H1 (cell line): ENCODE measurements at regions not wholly inside any gene's neighbourhood (a gene's known extent, or its start where the extent isn't known, plus 50 kb on each side); places are given as distances from the start of the nearest gene placed in this dataset.

Source experiments
- CTCF ChIA-PET: fragments of 300-600 bp; sonication (Branson Sonifier 250); formaldehyde crosslinking; loops from one replicate; lab custom pipeline; 2021; ENCODE audit not compliant: partially characterized antibody; lab: Charles Lee
- POLR2A ChIA-PET: fragments of 300-600 bp; sonication (Branson Sonifier 250); formaldehyde crosslinking; loops from one replicate; lab custom pipeline; 2021; ENCODE audit warnings: inconsistent platforms; ENCODE audit not compliant: partially characterized antibody; lab: Charles Lee
- DNase-seq, 2 experiments: peaks; one replicate each; pipeline versions ENCODE4 v3.0.0 to v3.0.0-alpha.2; 2010 to 2022; ENCODE audit warnings: low spot score in 2 of 2, low read depth in 1 of 2, mixed read lengths in 1 of 2
- FAIRE-seq: peaks from 2 replicates; lab custom pipeline; 2011; peaks lifted over from hg19 to GRCh38; lab: Jason Lieb, UNC
- H2AFZ ChIP-seq: 2 replicates; pipeline ENCODE4 v1.8.1; 2012; ENCODE audit warnings: low read length, inconsistent platforms
- H2AK5ac ChIP-seq: 2 replicates; pipeline ENCODE4 v1.6.1; 2013; ENCODE audit warnings: low read depth, low read length
- H2BK120ac ChIP-seq: replicated peaks from 2 replicates; pipeline ENCODE3; 2013; ENCODE audit warnings: low read depth, low read length, inconsistent platforms
- H2BK12ac ChIP-seq: 2 replicates; pipeline ENCODE4 v1.6.1; 2013; ENCODE audit warnings: low read depth, low read length
- H2BK15ac ChIP-seq: 2 replicates; pipeline ENCODE4 v1.6.1; 2013; ENCODE audit warnings: low read length
- H2BK20ac ChIP-seq: 2 replicates; pipeline ENCODE4 v1.6.1; 2013; ENCODE audit warnings: low read length
- H2BK5ac ChIP-seq: 2 replicates; pipeline ENCODE4 v1.6.1; 2013; ENCODE audit warnings: low read depth, low read length
- H3K14ac ChIP-seq: 2 replicates; pipeline ENCODE4 v1.6.1; 2013; ENCODE audit warnings: inconsistent platforms; ENCODE audit not compliant: insufficient read length
- H3K18ac ChIP-seq: 2 replicates; pipeline ENCODE4 v1.6.1; 2013; ENCODE audit warnings: low read length; ENCODE audit errors: extremely low read depth
- H3K23ac ChIP-seq: 2 replicates; pipeline ENCODE4 v1.6.1; 2013; ENCODE audit warnings: inconsistent platforms; ENCODE audit not compliant: insufficient read length
- H3K23me2 ChIP-seq: 2 replicates; pipeline ENCODE4 v1.6.1; 2013; ENCODE audit warnings: low read depth, low read length
- H3K27ac ChIP-seq: 2 replicates; pipeline ENCODE4 v1.6.1; 2011; ENCODE audit warnings: low read depth, low read length, inconsistent platforms
- H3K27me3 ChIP-seq, 4 experiments: replicated peaks in 1 of 4; 1 replicate in 1 of 4; 2 replicates in 3 of 4; pipeline versions ENCODE4 v1.6.1 to v1.8.1; 2011 to 2013; ENCODE audit warnings: low read length in 3 of 4, mild to moderate bottlenecking in 3 of 4, inconsistent platforms in 2 of 4, mixed read lengths in 2 of 4, moderate library complexity in 1 of 4; ENCODE audit not compliant: control insufficient read depth in 3 of 4, insufficient read depth in 3 of 4; ENCODE audit errors: extremely low read depth in 1 of 4
- H3K36me3 ChIP-seq, 4 experiments: 2 replicates each; pipeline versions ENCODE4 v1.6.1 to v1.8.1; 2011 to 2013; ENCODE audit warnings: mild to moderate bottlenecking in 4 of 4, low read length in 3 of 4, moderate library complexity in 2 of 4, control low read depth in 1 of 4, inconsistent platforms in 1 of 4; ENCODE audit not compliant: insufficient read depth in 4 of 4, control insufficient read depth in 2 of 4
- H3K4ac ChIP-seq: replicated peaks from 2 replicates; pipeline ENCODE3; 2013; ENCODE audit warnings: low read length, low read depth, mixed read lengths, inconsistent platforms; ENCODE audit not compliant: insufficient read length
- H3K4me1 ChIP-seq, 4 experiments: replicated peaks in 1 of 4; 1 replicate in 1 of 4; 2 replicates in 3 of 4; pipeline versions ENCODE4 v1.6.1 to v1.8.1; 2011 to 2013; ENCODE audit warnings: low read length in 3 of 4, inconsistent platforms in 2 of 4, mixed read lengths in 1 of 4; ENCODE audit not compliant: insufficient read depth in 4 of 4, control insufficient read depth in 3 of 4
- H3K4me2 ChIP-seq, 2 experiments: 2 replicates each; pipeline versions ENCODE4 v1.6.1 to v1.8.1; 2011 to 2013; ENCODE audit warnings: low read depth in 2 of 2, low read length in 2 of 2, control low read depth in 1 of 2, inconsistent platforms in 1 of 2, mild to moderate bottlenecking in 1 of 2; ENCODE audit not compliant: insufficient read depth in 1 of 2
- H3K4me3 ChIP-seq, 4 experiments: fragments of 200-600, 300-600 bp in 1 of 4; sonication (generic), shearing (Covaris generic), sonication (Bioruptor Twin) in 1 of 4; 2 replicates each; pipeline versions ENCODE4 v1.5.1 to v1.8.1; 2011 to 2016; ENCODE audit warnings: low read length in 4 of 4, low read depth in 3 of 4, control low read depth in 2 of 4, inconsistent platforms in 2 of 4, mild to moderate bottlenecking in 2 of 4, mixed read lengths in 1 of 4, moderate library complexity in 1 of 4; ENCODE audit not compliant: insufficient read depth in 2 of 4; ENCODE audit errors: extremely low read depth in 1 of 4
- H3K56ac ChIP-seq: replicated peaks from 2 replicates; pipeline ENCODE3; 2013; ENCODE audit warnings: low read depth, mild to moderate bottlenecking, mixed read lengths, low read length, inconsistent platforms; ENCODE audit not compliant: insufficient read length
- H3K79me1 ChIP-seq: 2 replicates; pipeline ENCODE4 v1.6.1; 2013; ENCODE audit warnings: low read depth, low read length, control low read depth
- H3K79me2 ChIP-seq, 2 experiments: 2 replicates each; pipeline versions ENCODE4 v1.6.1 to v1.8.1; 2012 to 2013; ENCODE audit warnings: low read length in 2 of 2, mild to moderate bottlenecking in 2 of 2, inconsistent platforms in 1 of 2; ENCODE audit not compliant: insufficient read depth in 2 of 2, control insufficient read depth in 1 of 2
- H3K9ac ChIP-seq, 4 experiments: replicated peaks in 1 of 4; 1 replicate in 1 of 4; 2 replicates in 3 of 4; pipeline versions ENCODE4 v1.6.1 to v1.8.1; 2011 to 2013; ENCODE audit warnings: low read depth in 3 of 4, low read length in 3 of 4, control low read depth in 2 of 4, mild to moderate bottlenecking in 2 of 4, moderate library complexity in 2 of 4, inconsistent platforms in 1 of 4; ENCODE audit errors: extremely low read depth in 1 of 4
- H3K9me3 ChIP-seq, 2 experiments: 2 replicates each; pipeline versions ENCODE4 v1.6.1 to v1.8.1; 2012 to 2013; ENCODE audit warnings: mild to moderate bottlenecking in 2 of 2, moderate library complexity in 2 of 2, control low read depth in 1 of 2, inconsistent platforms in 1 of 2, low read depth in 1 of 2, low read length in 1 of 2, mixed read lengths in 1 of 2; ENCODE audit not compliant: insufficient read depth in 2 of 2
- H4K20me1 ChIP-seq, 2 experiments: replicated peaks in 1 of 2; 2 replicates each; pipeline versions ENCODE3 to v1.8.1; 2011 to 2013; ENCODE audit warnings: inconsistent platforms in 2 of 2, low read length in 2 of 2, mild to moderate bottlenecking in 1 of 2; ENCODE audit not compliant: insufficient read depth in 2 of 2, control insufficient read depth in 1 of 2
- H4K5ac ChIP-seq: 2 replicates; pipeline ENCODE4 v1.6.1; 2013; ENCODE audit warnings: low read length, low read depth, mixed read lengths, inconsistent platforms; ENCODE audit not compliant: insufficient read length
- H4K8ac ChIP-seq: 2 replicates; pipeline ENCODE4 v1.8.0; 2013; ENCODE audit warnings: mild to moderate bottlenecking, moderate library complexity, low read length, inconsistent platforms; ENCODE audit not compliant: insufficient read depth; ENCODE audit errors: extremely low read depth
- H4K91ac ChIP-seq: replicated peaks from 2 replicates; pipeline ENCODE3; 2013; ENCODE audit warnings: low read length, mixed read lengths, inconsistent platforms; ENCODE audit not compliant: insufficient read length
- ATF2 ChIP-seq: IDR thresholded peaks from 2 replicates; pipeline ENCODE4 v1.6.1; 2012; ENCODE audit warnings: low read length, inconsistent platforms
- BCL11A ChIP-seq, 2 experiments: IDR thresholded peaks; one replicate each; pipeline ENCODE4 v1.6.1; 2011; ENCODE audit warnings: low read depth in 2 of 2, low read length in 2 of 2, mild to moderate bottlenecking in 2 of 2
- CEBPB ChIP-seq: IDR thresholded peaks from 2 replicates; pipeline ENCODE4 v1.6.1; 2012; ENCODE audit warnings: low read depth, low read length
- FOSL1 ChIP-seq: IDR thresholded peaks from 2 replicates; pipeline ENCODE4 v1.6.1; 2011; ENCODE audit warnings: mild to moderate bottlenecking, low read depth, low read length, moderate library complexity; ENCODE audit not compliant: insufficient read depth
- JUND ChIP-seq: IDR thresholded peaks from 2 replicates; pipeline ENCODE4 v1.6.1; 2011; ENCODE audit warnings: mild to moderate bottlenecking, improper control_type of control experiment, low read length
- MAFK ChIP-seq: IDR thresholded peaks from 2 replicates; pipeline ENCODE4 v1.6.1; 2012; ENCODE audit warnings: low read depth, mild to moderate bottlenecking, improper control_type of control experiment, low read length
- POLR2AphosphoS5 ChIP-seq: IDR thresholded peaks from 2 replicates; pipeline ENCODE4 v1.6.1; 2011; ENCODE audit warnings: low read depth, low read length
- POU5F1 ChIP-seq: IDR thresholded peaks from 2 replicates; pipeline ENCODE4 v1.6.1; 2011; ENCODE audit warnings: low read depth, mild to moderate bottlenecking, low read length, moderate library complexity
- RAD21 ChIP-seq, 2 experiments: IDR thresholded peaks in 1 of 2; conservative IDR thresholded peaks in 1 of 2; 2 replicates each; pipeline ENCODE4 v1.6.1; 2011; ENCODE audit warnings: low read depth in 2 of 2, low read length in 2 of 2, improper control_type of control experiment in 1 of 2, inconsistent platforms in 1 of 2, mild to moderate bottlenecking in 1 of 2, moderate library complexity in 1 of 2
- RNF2 ChIP-seq: fragments of 200-900, 300-1000 bp; sonication (generic); IDR thresholded peaks from 2 replicates; pipeline ENCODE4 v1.7.1; 2016; ENCODE audit warnings: borderline replicate concordance, low read depth, mild to moderate bottlenecking, antibody characterized with exemption, low read length; ENCODE audit not compliant: poor library complexity, severe bottlenecking; ENCODE audit errors: missing control alignments
- SAP30 ChIP-seq: fragments of 300-600 bp; sonication (generic); IDR thresholded peaks from 2 replicates; pipeline ENCODE4 v1.7.1; 2012; ENCODE audit warnings: low read length, moderate library complexity, mild to moderate bottlenecking, inconsistent platforms; ENCODE audit not compliant: insufficient read depth, insufficient replicate concordance
- SIX5 ChIP-seq: IDR thresholded peaks from 2 replicates; pipeline ENCODE4 v1.6.1; 2011; ENCODE audit warnings: mild to moderate bottlenecking, low read depth, low read length
- WGBS, 2 experiments: shearing (Covaris generic) in 1 of 2; methylation state at CpG; one replicate each; pipeline versions ENCODE4 v1.1.6 to v1.1.7; 2013 to 2015; ENCODE audit warnings: low lambda C conversion rate in 2 of 2, mixed read lengths in 2 of 2, inconsistent platforms in 1 of 2, low coverage in 1 of 2, missing lambda C conversion rate in 1 of 2; ENCODE audit not compliant: insufficient replicate concordance in 2 of 2, insufficient coverage in 1 of 2, insufficient read length in 1 of 2; ENCODE audit errors: extremely low coverage in 1 of 2, missing lambda C conversion rate in 1 of 2; 5-methylcytosine and 5-hydroxymethylcytosine counted together

DNA sequence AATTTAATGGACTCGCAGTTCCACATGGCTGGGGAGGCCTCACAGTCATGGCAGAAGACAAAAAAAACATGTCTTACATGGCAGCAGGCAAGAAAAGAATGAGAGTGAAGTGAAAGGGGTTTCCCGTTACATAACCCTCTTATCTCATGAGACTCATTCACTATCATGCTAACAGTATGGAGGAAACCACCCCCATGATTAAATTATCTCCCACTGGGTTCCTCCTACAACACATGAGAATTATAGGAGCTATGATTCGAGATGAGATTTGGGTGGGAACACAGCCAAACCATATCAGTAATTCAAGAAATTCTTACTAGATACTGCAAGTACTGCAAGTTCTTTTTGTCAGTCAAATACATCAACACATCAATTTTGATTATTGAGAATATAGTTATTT is 311.4 kb upstream of the SLITRK3 start:
- Histone ChIP-seq H2BK120ac (no peak overlapping the region), H4K5ac (no peak overlapping the region), H3K4ac (no peak overlapping the region), H2BK5ac (no peak overlapping the region), H2BK20ac (no peak overlapping the region), H4K91ac (no peak overlapping the region), H2AK5ac (no peak overlapping the region), H2AFZ (no peak overlapping the region), H3K4me2 (no peak overlapping the region), H3K27me3 (peaks cover 0 to 2% (median 0%) of the 10 kb centered on the region in 4 experiments; a peak in 1 of 7 replicates), H3K9me3 (0 out of 4 replicates have a peak, but pooled peaks cover 0 to 6% of the 10 kb centered on the region in 2 experiments), H3K23ac (no peak overlapping the region), H3K79me2 (no peaks in the 10 kb centered on the region), H3K4me1 (no peaks in the 10 kb centered on the region), H3K4me3 (no peak overlapping the region), H3K79me1 (no peaks in the 10 kb centered on the region), H3K14ac (no peak overlapping the region), H2BK15ac (no peak overlapping the region), H3K23me2 (no peaks in the 10 kb centered on the region), H4K8ac (no peak overlapping the region), H3K56ac (no peak overlapping the region), H4K20me1 (no peaks in the 10 kb centered on the region), H3K27ac (no peak overlapping the region), H2BK12ac (no peak overlapping the region), H3K18ac (no peak overlapping the region), H3K9ac (no peak overlapping the region), H3K36me3 (no peaks in the 10 kb centered on the region)
- CTCF ChIA-PET, result interaction anchor here (1.0 kb wide), 1 partner anchor 21 kb away, joined by 4 read pairs; no protein-coding TSS in a partner anchor
- no peak for DNase-seq
- no peak for FAIRE-seq
- TF ChIP-seq CEBPB (no peak), SAP30 (no peak), SIX5 (no peak), ATF2 (no peak), POLR2AphosphoS5 (no peak), MAFK (no peak), POU5F1 (no peak), RAD21 (IDR thresholded peaks at IDR 0.05 in 1 of 2, conservative IDR thresholded peaks at IDR 0.05 in 1 of 2; ENCODE audit: low read depth in 2 of 2, low read length in 2 of 2) (no peak), BCL11A (IDR thresholded peaks at IDR 0.05; ENCODE audit: low read depth in 2 of 2, low read length in 2 of 2) (no peak), RNF2 (no peak), FOSL1 (no peak), JUND (no peak)
- POLR2A ChIA-PET, result no interaction called here
- WGBS, 2 experiments, result 99% methylated on average over 3 of the region's 3 CpGs; no CpG with 5 or more reads in 1 of the 2 experiments
